ENCODE measurements at regions not wholly inside any gene's neighbourhood (a gene's known extent, or its start where the extent isn't known, plus 50 kb on each side); places are given as distances from the start of the nearest gene placed in this dataset.

DNA sequence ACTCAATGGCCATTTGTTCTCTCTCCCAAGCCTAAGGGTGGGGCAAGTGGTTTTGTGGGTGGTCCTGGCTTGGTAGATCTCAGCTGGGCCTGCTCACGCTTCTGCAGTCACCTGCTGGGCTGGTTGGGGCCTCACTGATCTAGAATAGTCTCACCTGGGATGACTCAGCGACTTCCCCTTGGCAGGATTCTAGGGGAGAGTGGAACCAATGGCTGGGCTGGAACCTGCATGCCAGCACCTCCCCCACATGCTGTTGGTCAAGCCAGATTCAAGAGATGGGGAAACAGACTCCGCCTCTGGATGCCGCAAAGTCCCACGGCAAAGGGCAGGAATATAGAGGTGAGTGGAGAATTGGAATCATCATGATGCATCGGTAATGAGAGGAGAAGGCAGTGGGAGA, 292.9 kb upstream of the NPVF start:
- TF ChIP-seq POLR2A (IDR thresholded peaks at IDR 0.05) = no peak
- TF ChIP-seq, protein P1, sequence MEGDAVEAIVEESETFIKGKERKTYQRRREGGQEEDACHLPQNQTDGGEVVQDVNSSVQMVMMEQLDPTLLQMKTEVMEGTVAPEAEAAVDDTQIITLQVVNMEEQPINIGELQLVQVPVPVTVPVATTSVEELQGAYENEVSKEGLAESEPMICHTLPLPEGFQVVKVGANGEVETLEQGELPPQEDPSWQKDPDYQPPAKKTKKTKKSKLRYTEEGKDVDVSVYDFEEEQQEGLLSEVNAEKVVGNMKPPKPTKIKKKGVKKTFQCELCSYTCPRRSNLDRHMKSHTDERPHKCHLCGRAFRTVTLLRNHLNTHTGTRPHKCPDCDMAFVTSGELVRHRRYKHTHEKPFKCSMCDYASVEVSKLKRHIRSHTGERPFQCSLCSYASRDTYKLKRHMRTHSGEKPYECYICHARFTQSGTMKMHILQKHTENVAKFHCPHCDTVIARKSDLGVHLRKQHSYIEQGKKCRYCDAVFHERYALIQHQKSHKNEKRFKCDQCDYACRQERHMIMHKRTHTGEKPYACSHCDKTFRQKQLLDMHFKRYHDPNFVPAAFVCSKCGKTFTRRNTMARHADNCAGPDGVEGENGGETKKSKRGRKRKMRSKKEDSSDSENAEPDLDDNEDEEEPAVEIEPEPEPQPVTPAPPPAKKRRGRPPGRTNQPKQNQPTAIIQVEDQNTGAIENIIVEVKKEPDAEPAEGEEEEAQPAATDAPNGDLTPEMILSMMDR (IDR thresholded peaks at IDR 0.05) = no peak
